Activated B cell treated with CpG ODN at 0.5 μM for 24 hours (primary cell): ENCODE measurements at regions not wholly inside any gene's neighbourhood (a gene's known extent, or its start where the extent isn't known, plus 50 kb on each side); places are given as distances from the start of the nearest gene placed in this dataset.

Source experiments
- ATAC-seq: fragments of 200-7000 bp; cut with Tn5 transposase; one replicate; pipeline ENCODE4 v1.10.0; 2021; ENCODE audit warnings: low read depth, mild to moderate bottlenecking, moderate library complexity
- CTCF ChIA-PET: fragments of 350-600 bp; sonication (Branson Sonifier 250); formaldehyde crosslinking; loops from one replicate; lab custom pipeline; 2021; ENCODE audit warnings: antibody characterized with exemption; lab: Charles Lee
- POLR2A ChIA-PET: fragments of 350-600 bp; sonication (Branson Sonifier 250); formaldehyde crosslinking; loops from one replicate; lab custom pipeline; 2021; ENCODE audit warnings: antibody characterized with exemption; lab: Charles Lee
- DNase-seq: peaks from one replicate; pipeline ENCODE4 v3.0.0; 2022
- H3K27ac Mint-ChIP-seq: one replicate; pipeline ENCODE4 v1.8.0; 2020; ENCODE audit warnings: mixed read lengths
- H3K27me3 Mint-ChIP-seq: one replicate; pipeline ENCODE4 v1.8.0; 2021; ENCODE audit warnings: mixed read lengths
- H3K36me3 Mint-ChIP-seq: one replicate; pipeline ENCODE4 v1.8.0; 2021; ENCODE audit warnings: low read depth, mixed read lengths
- H3K4me1 Mint-ChIP-seq: one replicate; pipeline ENCODE4 v1.8.0; 2021; ENCODE audit warnings: mixed read lengths
- H3K4me3 Mint-ChIP-seq: one replicate; pipeline ENCODE4 v1.8.0; 2020; ENCODE audit warnings: mild to moderate bottlenecking, mixed read lengths
- H3K9me3 Mint-ChIP-seq: one replicate; pipeline ENCODE4 v1.8.0; 2020; ENCODE audit warnings: mixed read lengths
- intact Hi-C: fragments of 100-400 bp; cut with micrococcal nuclease; formaldehyde crosslinking; loops from one replicate; pipeline ENCODE4 v1.15.1; 2024
- TF ChIP-seq, protein P1 (sequence below): fragments of 200-600 bp; IDR thresholded peaks from one replicate; pipeline ENCODE4 v1.8.0; 2022; ENCODE audit warnings: antibody characterized with exemption, mild to moderate bottlenecking

GRCh38 chr18:42604820-42605219 is 510.7 kb downstream of the RIT2 start:
- no peaks in the 10 kb centered on the region for H3K4me1 Mint-ChIP-seq
- ATAC-seq: no peak
- H3K27ac Mint-ChIP-seq: no peak overlapping the region
- no peak for DNase-seq
- H3K27me3 Mint-ChIP-seq: no peaks in the 10 kb centered on the region
- ChIA-PET POLR2A (no interaction called here), CTCF (no interaction called here)
- no peaks in the 10 kb centered on the region for H3K36me3 Mint-ChIP-seq
- peaks cover 3% of the 10 kb centered on the region for H3K9me3 Mint-ChIP-seq
- intact Hi-C loops: no loop called here
- TF ChIP-seq, protein P1, sequence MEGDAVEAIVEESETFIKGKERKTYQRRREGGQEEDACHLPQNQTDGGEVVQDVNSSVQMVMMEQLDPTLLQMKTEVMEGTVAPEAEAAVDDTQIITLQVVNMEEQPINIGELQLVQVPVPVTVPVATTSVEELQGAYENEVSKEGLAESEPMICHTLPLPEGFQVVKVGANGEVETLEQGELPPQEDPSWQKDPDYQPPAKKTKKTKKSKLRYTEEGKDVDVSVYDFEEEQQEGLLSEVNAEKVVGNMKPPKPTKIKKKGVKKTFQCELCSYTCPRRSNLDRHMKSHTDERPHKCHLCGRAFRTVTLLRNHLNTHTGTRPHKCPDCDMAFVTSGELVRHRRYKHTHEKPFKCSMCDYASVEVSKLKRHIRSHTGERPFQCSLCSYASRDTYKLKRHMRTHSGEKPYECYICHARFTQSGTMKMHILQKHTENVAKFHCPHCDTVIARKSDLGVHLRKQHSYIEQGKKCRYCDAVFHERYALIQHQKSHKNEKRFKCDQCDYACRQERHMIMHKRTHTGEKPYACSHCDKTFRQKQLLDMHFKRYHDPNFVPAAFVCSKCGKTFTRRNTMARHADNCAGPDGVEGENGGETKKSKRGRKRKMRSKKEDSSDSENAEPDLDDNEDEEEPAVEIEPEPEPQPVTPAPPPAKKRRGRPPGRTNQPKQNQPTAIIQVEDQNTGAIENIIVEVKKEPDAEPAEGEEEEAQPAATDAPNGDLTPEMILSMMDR: no peak
- no peak overlapping the region for H3K4me3 Mint-ChIP-seq

DNA sequence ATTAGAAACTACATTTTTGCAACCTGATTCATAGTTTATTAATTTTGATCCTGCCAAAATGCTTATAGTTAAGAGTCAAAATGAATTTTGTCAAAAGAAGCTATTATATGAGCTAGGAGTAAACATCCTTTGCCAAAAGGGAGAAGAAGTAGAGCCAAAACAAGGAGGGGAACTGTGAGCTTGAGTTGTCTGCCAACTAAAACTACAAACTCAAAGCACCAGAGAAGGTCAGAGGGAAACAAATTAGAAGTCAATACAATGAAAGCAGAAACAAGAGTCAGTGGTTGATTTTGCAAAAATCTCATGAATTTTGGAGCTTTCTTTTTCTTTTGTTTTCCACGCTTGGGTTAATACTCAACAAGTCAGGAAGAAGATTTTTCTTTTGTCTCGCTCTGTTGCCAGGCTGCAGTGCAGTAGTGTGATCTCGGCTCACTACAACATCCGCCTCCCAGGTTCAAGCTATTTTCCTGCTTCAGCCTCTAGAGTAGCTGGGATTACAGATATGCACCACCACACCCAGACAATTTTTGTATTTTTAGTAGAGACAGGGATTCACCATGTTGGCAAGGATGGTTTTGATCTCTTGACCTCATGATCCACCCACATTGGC is 508.5 kb downstream of the RIT2 start:
- DNase-seq (no peak), ATAC-seq (no peak)
- H3K27ac Mint-ChIP-seq: no peak overlapping the region
- H3K4me1 Mint-ChIP-seq: no peaks in the 10 kb centered on the region
- no peaks in the 10 kb centered on the region for H3K27me3 Mint-ChIP-seq
- no peaks in the 10 kb centered on the region for H3K36me3 Mint-ChIP-seq
- intact Hi-C loops: no loop called here
- no peak overlapping the region for H3K4me3 Mint-ChIP-seq
- CTCF ChIA-PET: no interaction called here
- H3K9me3 Mint-ChIP-seq: peaks cover 3% of the 10 kb centered on the region
- TF ChIP-seq, protein P1: no peak
- POLR2A ChIA-PET: no interaction called here

DNA sequence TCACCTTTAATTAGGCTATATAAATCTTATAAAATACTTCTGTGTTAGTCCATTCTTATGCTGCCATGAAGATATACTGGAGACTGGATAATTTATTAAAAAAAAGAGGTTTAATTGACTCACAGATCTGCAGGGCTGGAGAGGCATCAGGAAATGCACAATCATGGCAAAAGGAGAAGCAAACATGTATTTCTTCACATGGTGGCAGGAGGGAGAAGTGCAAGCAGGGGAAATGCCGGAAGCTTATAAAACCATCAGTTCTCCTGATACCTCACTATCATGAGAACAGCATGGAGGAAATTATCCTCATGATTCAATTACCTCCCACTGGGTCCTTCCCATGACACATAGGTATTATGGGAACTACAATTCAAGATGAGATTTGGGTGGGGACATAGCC is 504.4 kb downstream of the RIT2 start:
- Mint-ChIP-seq H3K4me1 (no peaks in the 10 kb centered on the region), H3K27ac (no peak overlapping the region), H3K27me3 (no peaks in the 10 kb centered on the region), H3K36me3 (no peaks in the 10 kb centered on the region), H3K9me3 (peaks cover 4% of the 10 kb centered on the region), H3K4me3 (no peak overlapping the region)
- POLR2A ChIA-PET: no interaction called here
- intact Hi-C loops: no loop called here
- TF ChIP-seq, protein P1: no peak
- DNase-seq (no peak), ATAC-seq (no peak)
- CTCF ChIA-PET: no interaction called here

GRCh38 chr18:42614619-42615293 is 500.7 kb downstream of the RIT2 start:
- Mint-ChIP-seq H3K36me3 (no peaks in the 10 kb centered on the region), H3K9me3 (peaks cover 2% of the 10 kb centered on the region), H3K27ac (no peak overlapping the region), H3K4me3 (no peak overlapping the region), H3K4me1 (no peaks in the 10 kb centered on the region), H3K27me3 (no peaks in the 10 kb centered on the region)
- TF ChIP-seq, protein P1: no peak
- intact Hi-C loops: no loop called here
- no peak for DNase-seq
- POLR2A ChIA-PET: no interaction called here
- ATAC-seq: no peak
- CTCF ChIA-PET: no interaction called here

DNA sequence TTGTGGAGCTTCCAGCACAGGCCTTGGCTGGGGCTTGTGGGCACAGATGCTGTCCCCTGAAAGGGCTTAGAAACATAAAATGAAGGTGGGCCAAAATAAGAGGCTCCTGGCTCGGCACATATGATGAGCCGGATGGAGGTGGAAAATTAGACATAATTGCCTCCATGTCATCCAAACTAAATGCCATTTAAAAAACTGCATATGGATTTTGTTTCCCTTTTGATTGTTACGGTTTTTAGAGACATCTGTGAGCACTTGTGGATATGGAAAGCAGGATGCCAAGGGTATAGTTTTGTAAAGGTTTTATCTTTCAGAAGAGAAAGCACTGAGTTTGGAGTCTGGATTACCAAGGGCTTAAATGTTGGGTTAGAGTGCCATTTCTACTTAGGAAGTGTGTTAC is 498.3 kb downstream of the RIT2 start:
- POLR2A ChIA-PET: no interaction called here
- H3K27ac Mint-ChIP-seq: no peak overlapping the region
- CTCF ChIA-PET: no interaction called here
- no peak overlapping the region for H3K4me3 Mint-ChIP-seq
- H3K9me3 Mint-ChIP-seq: peaks cover 2% of the 10 kb centered on the region
- DNase-seq (no peak), ATAC-seq (no peak)
- no peaks in the 10 kb centered on the region for H3K27me3 Mint-ChIP-seq
- H3K4me1 Mint-ChIP-seq: no peaks in the 10 kb centered on the region
- intact Hi-C loops: no loop called here
- H3K36me3 Mint-ChIP-seq: no peaks in the 10 kb centered on the region
- TF ChIP-seq, protein P1: no peak
